Fibroblast of skin of back (primary cell): ENCODE measurements at regions not wholly inside any gene's neighbourhood (a gene's known extent, or its start where the extent isn't known, plus 50 kb on each side); places are given as distances from the start of the nearest gene placed in this dataset.
A peak's percentile ranks its signal among the peaks of the same experiment; 100 is the strongest.
"Not testable (repeated sequence)": the region's sequence is repeated elsewhere in the genome, so short reads cannot be mapped to it uniquely, and the experiment has no call there.

Experiments
- DNase-seq: peaks from one replicate; pipeline ENCODE4 v3.0.0-alpha.2; 2013

GRCh38 chr20:22962567-22963439 lies 72.3 kb upstream of the SSTR4 start:
- DNase-seq = peak; percentile 44

GRCh38 chr20:22963581-22963980 lies 71.5 kb upstream of the SSTR4 start:
- DNase-seq = no peak

- no peak for DNase-seq
These were observed 68.2 kb upstream of the SSTR4 start for GRCh38 chr20:22966787-22967464.

GRCh38 chr20:22967706-22968105 lies 67.4 kb upstream of the SSTR4 start:
- DNase-seq = not testable (repeated sequence)

- not testable (repeated sequence) for DNase-seq
These were observed 66.1 kb upstream of the SSTR4 start for GRCh38 chr20:22969031-22969430.

- DNase-seq = not testable (repeated sequence)
These were observed 64.0 kb upstream of the SSTR4 start for GRCh38 chr20:22971077-22971476.

- peak; percentile 6 for DNase-seq
These were observed 60.8 kb upstream of the SSTR4 start for GRCh38 chr20:22974354-22974753.

GRCh38 chr20:22977047-22977785 lies 57.9 kb upstream of the SSTR4 start:
- peak; percentile 64 for DNase-seq

GRCh38 chr20:22984008-22984407 lies 51.1 kb upstream of the SSTR4 start:
- no peak for DNase-seq

- no peak for DNase-seq
These were observed 50.5 kb upstream of the SSTR4 start for GRCh38 chr20:22984606-22985005.

GRCh38 chr20:22985239-22985778 lies 49.8 kb upstream of the SSTR4 start:
- no peak for DNase-seq
